ENCODE measurements at regions not wholly inside any gene's neighbourhood (a gene's known extent, or its start where the extent isn't known, plus 50 kb on each side); places are given as distances from the start of the nearest gene placed in this dataset.

- H3K79me2 ChIP-seq, result no peaks in the 10 kb centered on the region
- H2AFZ ChIP-seq, result no peak overlapping the region
- WGBS (ENCODE audit: low lambda C conversion rate, missing lambda C conversion rate), result 52% methylated on average over 4 of the region's 4 CpGs
- no peak overlapping the region for H3K4me3 ChIP-seq
- no peaks in the 10 kb centered on the region for H3K9me2 ChIP-seq (replicated peaks; ENCODE audit: insufficient read depth)
- TF ChIP-seq EZH2phosphoT487 (IDR thresholded peaks at IDR 0.05; ENCODE audit: low read depth, severe bottlenecking, unreplicated experiment), result no peak
- TF ChIP-seq EZH2 (IDR thresholded peaks at IDR 0.05; ENCODE audit: borderline replicate concordance), result no peak
- no peak for TF ChIP-seq CTCF (IDR thresholded peaks at IDR 0.05; ENCODE audit: poor library complexity)
- DNase-seq (ENCODE audit: low spot score), result no peak
- no peaks in the 10 kb centered on the region for H4K20me1 ChIP-seq (ENCODE audit: insufficient read depth, poor library complexity, severe bottlenecking)
- peaks cover 41% of the 10 kb centered on the region for H3K4me1 ChIP-seq (ENCODE audit: insufficient read depth)
- H3K36me3 ChIP-seq (replicated peaks; ENCODE audit: insufficient read depth, low read depth), result no peaks in the 10 kb centered on the region
- H3K27ac ChIP-seq, result peak overlapping the region; percentile 49
- H3K4me2 ChIP-seq, result no peak overlapping the region
- no peaks in the 10 kb centered on the region for H3K27me3 ChIP-seq
- no peaks in the 10 kb centered on the region for H3K9me3 ChIP-seq (ENCODE audit: low read depth)
These were observed 68.3 kb upstream of the SLC6A6 start for GRCh38 chr3:14334136-14334535.

GRCh38 chr3:14334936-14335335, 67.5 kb upstream of the SLC6A6 start:
- Histone ChIP-seq H3K36me3 (replicated peaks; ENCODE audit: insufficient read depth, low read depth) (no peaks in the 10 kb centered on the region), H4K20me1 (ENCODE audit: insufficient read depth, poor library complexity, severe bottlenecking) (no peaks in the 10 kb centered on the region), H3K4me1 (ENCODE audit: insufficient read depth) (peaks cover 34% of the 10 kb centered on the region), H3K79me2 (no peaks in the 10 kb centered on the region), H3K9me2 (replicated peaks; ENCODE audit: insufficient read depth) (no peaks in the 10 kb centered on the region), H3K27ac (no peak overlapping the region), H3K4me2 (no peak overlapping the region), H3K9me3 (ENCODE audit: low read depth) (no peaks in the 10 kb centered on the region), H3K27me3 (no peaks in the 10 kb centered on the region), H3K4me3 (no peak overlapping the region), H2AFZ (no peak overlapping the region)
- WGBS (ENCODE audit: low lambda C conversion rate, missing lambda C conversion rate), result 93% methylated on average over 7 of the region's 7 CpGs
- TF ChIP-seq EZH2phosphoT487 (IDR thresholded peaks at IDR 0.05; ENCODE audit: low read depth, severe bottlenecking, unreplicated experiment) (no peak), CTCF (IDR thresholded peaks at IDR 0.05; ENCODE audit: poor library complexity) (no peak), EZH2 (IDR thresholded peaks at IDR 0.05; ENCODE audit: borderline replicate concordance) (no peak)
- DNase-seq (ENCODE audit: low spot score), result no peak

- peak; percentile 58 for DNase-seq (ENCODE audit: low spot score)
- H3K27me3 ChIP-seq, result no peaks in the 10 kb centered on the region
- no peaks in the 10 kb centered on the region for H3K36me3 ChIP-seq (replicated peaks; ENCODE audit: insufficient read depth, low read depth)
- no peaks in the 10 kb centered on the region for H4K20me1 ChIP-seq (ENCODE audit: insufficient read depth, poor library complexity, severe bottlenecking)
- H3K9me3 ChIP-seq (ENCODE audit: low read depth), result no peaks in the 10 kb centered on the region
- H2AFZ ChIP-seq, result no peak overlapping the region
- no peak overlapping the region for H3K4me3 ChIP-seq
- H3K4me1 ChIP-seq (ENCODE audit: insufficient read depth), result peaks cover 23% of the 10 kb centered on the region
- no peaks in the 10 kb centered on the region for H3K9me2 ChIP-seq (replicated peaks; ENCODE audit: insufficient read depth)
- H3K79me2 ChIP-seq, result no peaks in the 10 kb centered on the region
- 79% methylated on average over 10 of the region's 10 CpGs for WGBS (ENCODE audit: low lambda C conversion rate, missing lambda C conversion rate)
- no peak for TF ChIP-seq EZH2 (IDR thresholded peaks at IDR 0.05; ENCODE audit: borderline replicate concordance)
- TF ChIP-seq CTCF (IDR thresholded peaks at IDR 0.05; ENCODE audit: poor library complexity), result no peak
- no peak for TF ChIP-seq EZH2phosphoT487 (IDR thresholded peaks at IDR 0.05; ENCODE audit: low read depth, severe bottlenecking, unreplicated experiment)
- H3K27ac ChIP-seq, result peak overlapping the region; percentile 42
- H3K4me2 ChIP-seq, result no peak overlapping the region
These were observed 66.3 kb upstream of the SLC6A6 start for GRCh38 chr3:14335774-14336748.
